GM12865 (cell line): ENCODE measurements at regions not wholly inside any gene's neighbourhood (a gene's known extent, or its start where the extent isn't known, plus 50 kb on each side); places are given as distances from the start of the nearest gene placed in this dataset.

Experiments used
- DNase-seq: peaks from one replicate; pipeline ENCODE4 v3.0.0; 2010; ENCODE audit warnings: low read depth
- H3K4me3 ChIP-seq: 2 replicates; pipeline ENCODE4 v1.5.1; 2011; ENCODE audit warnings: mild to moderate bottlenecking, low read depth, low read length, control low read depth
- CTCF ChIP-seq: IDR thresholded peaks from 2 replicates; pipeline ENCODE4 v1.5.1; 2011; ENCODE audit warnings: low read length, control low read depth, low read depth, inconsistent platforms; ENCODE audit not compliant: insufficient read depth; ENCODE audit errors: missing control alignments

- TF ChIP-seq CTCF, result no peak
- no peak for DNase-seq
- H3K4me3 ChIP-seq, result no peak overlapping the region
Observed at GRCh38 chr1:69451196-69451595, 116.5 kb upstream of the LRRC7 start.

- no peak for DNase-seq
- TF ChIP-seq CTCF, result no peak
- no peak overlapping the region for H3K4me3 ChIP-seq
Observed at GRCh38 chr1:69455718-69456117, 112.0 kb upstream of the LRRC7 start.

- no peak for TF ChIP-seq CTCF
- no peak for DNase-seq
- H3K4me3 ChIP-seq, result no peak overlapping the region
Observed at GRCh38 chr1:69459244-69459643, 108.5 kb upstream of the LRRC7 start.

GRCh38 chr1:69475021-69475420, 92.7 kb upstream of the LRRC7 start:
- no peak for TF ChIP-seq CTCF
- DNase-seq, result no peak
- no peak overlapping the region for H3K4me3 ChIP-seq

GRCh38 chr1:69479734-69480133, 88.0 kb upstream of the LRRC7 start:
- no peak for TF ChIP-seq CTCF
- no peak for DNase-seq
- H3K4me3 ChIP-seq, result no peak overlapping the region

- H3K4me3 ChIP-seq, result no peak overlapping the region
- TF ChIP-seq CTCF, result no peak
- DNase-seq, result no peak
Observed at GRCh38 chr1:69483246-69483645, 84.5 kb upstream of the LRRC7 start.

- DNase-seq, result no peak
- no peak overlapping the region for H3K4me3 ChIP-seq
Observed at GRCh38 chr1:69485616-69486015, 82.1 kb upstream of the LRRC7 start.

More at GRCh38 chr1:69485616-69486015, 82.1 kb upstream of the LRRC7 start:
- no peak for TF ChIP-seq CTCF
